ENCODE measurements at regions not wholly inside any gene's neighbourhood (a gene's known extent, or its start where the extent isn't known, plus 50 kb on each side); places are given as distances from the start of the nearest gene placed in this dataset.

- DNase-seq (ENCODE audit: low spot score) (peak; percentile 75), ATAC-seq (peak; percentile 86)
Observed at GRCh38 chr1:10960411-10961299, 51.8 kb upstream of the TARDBP start.

GRCh38 chr1:10961300-10961833 is 51.1 kb upstream of the TARDBP start:
- no peak for DNase-seq (ENCODE audit: low spot score)
- no peak for ATAC-seq

- peak; percentile 53 for ATAC-seq
Observed at GRCh38 chr1:10962483-10962882, 50.0 kb upstream of the TARDBP start.

More at GRCh38 chr1:10962483-10962882, 50.0 kb upstream of the TARDBP start:
- DNase-seq (ENCODE audit: low spot score), result no peak
